ENCODE measurements at regions not wholly inside any gene's neighbourhood (a gene's known extent, or its start where the extent isn't known, plus 50 kb on each side); places are given as distances from the start of the nearest gene placed in this dataset.

- no peak for TF ChIP-seq USF2 (IDR thresholded peaks at IDR 0.05; ENCODE audit: low read length)
- TF ChIP-seq RNF2 (IDR thresholded peaks at IDR 0.05; ENCODE audit: borderline replicate concordance, low read depth, low read length, missing control alignments, poor library complexity, severe bottlenecking) = no peak
- peak in 1 of 3 experiments; percentile 12; a peak in 1 of 4 replicates for TF ChIP-seq CTCF (IDR thresholded peaks at IDR 0.05; ENCODE audit: control extremely low read depth in 1 of 3, insufficient read depth in 1 of 3, low read depth in 1 of 3, low read length in 3 of 3)
- TF ChIP-seq KDM1A (IDR thresholded peaks at IDR 0.05; ENCODE audit: borderline replicate concordance, low read length) = no peak
- TF ChIP-seq CREB1 (IDR thresholded peaks at IDR 0.05) = no peak
- TF ChIP-seq ZNF274 (IDR thresholded peaks at IDR 0.05; ENCODE audit: borderline replicate concordance, extremely low read depth, low read length) = no peak
- no peak for TF ChIP-seq JUN (IDR thresholded peaks at IDR 0.05; ENCODE audit: low read depth, low read length)
- no peak for TF ChIP-seq ATF3 (IDR thresholded peaks at IDR 0.05; ENCODE audit: insufficient read depth, low read depth, low read length)
- TF ChIP-seq MAFK (IDR thresholded peaks at IDR 0.05; ENCODE audit: low read depth, low read length) = no peak
- TF ChIP-seq NRF1 (IDR thresholded peaks at IDR 0.05; ENCODE audit: low read depth, low read length) = no peak
Measured at GRCh38 chr4:171629737-171630136, 183.5 kb upstream of the GALNTL6 start.
